Kidney (tissue), 13 donors: ENCODE measurements at regions not wholly inside any gene's neighbourhood (a gene's known extent, or its start where the extent isn't known, plus 50 kb on each side); places are given as distances from the start of the nearest gene placed in this dataset.
A peak's percentile ranks its signal among the peaks of the same experiment; 100 is the strongest.

Experiments used
- DNase-seq, 5 donors: peaks; one replicate each; pipeline ENCODE4 v3.0.0-alpha.2; 2013 to 2020
- FAIRE-seq: peaks from 2 replicates; lab custom pipeline; 2012; peaks lifted over from hg19 to GRCh38; lab: Jason Lieb, UNC
- H3K27ac ChIP-seq, 2 donors: one replicate each; pipeline ENCODE4 v1.7.0; 2013; ENCODE audit warnings: low read depth in 2 of 2, low read length in 2 of 2, inconsistent platforms in 1 of 2
- H3K27me3 ChIP-seq: one replicate; pipeline ENCODE4 v1.7.1; 2013; ENCODE audit warnings: low read length, inconsistent platforms; ENCODE audit not compliant: control insufficient read depth, insufficient read depth
- H3K36me3 ChIP-seq, 3 donors: one replicate each; pipeline versions ENCODE4 v1.7.0 to v1.7.1; 2013; ENCODE audit warnings: low read length in 3 of 3, control low read depth in 1 of 3, inconsistent platforms in 1 of 3; ENCODE audit not compliant: insufficient read depth in 3 of 3, control insufficient read depth in 2 of 3
- H3K4me1 ChIP-seq, 3 donors: one replicate each; pipeline versions ENCODE4 v1.7.0 to v1.7.1; 2013; ENCODE audit warnings: low read length in 3 of 3, inconsistent platforms in 1 of 3, low read depth in 1 of 3; ENCODE audit not compliant: control insufficient read depth in 2 of 3, insufficient read depth in 2 of 3
- H3K4me3 ChIP-seq, 3 donors: one replicate each; pipeline versions ENCODE4 v1.7.0 to v1.8.1; 2013; ENCODE audit warnings: low read length in 3 of 3, control low read depth in 1 of 3, inconsistent platforms in 1 of 3
- H3K9ac ChIP-seq, 3 donors: one replicate each; pipeline versions ENCODE4 v1.7.0 to v1.7.1; 2013; ENCODE audit warnings: low read length in 3 of 3, control low read depth in 1 of 3, inconsistent platforms in 1 of 3
- H3K9me3 ChIP-seq, 3 donors: one replicate each; pipeline versions ENCODE4 v1.7.0 to v1.7.1; 2013; ENCODE audit warnings: low read length in 3 of 3, control low read depth in 1 of 3, inconsistent platforms in 1 of 3; ENCODE audit not compliant: control insufficient read depth in 2 of 3, insufficient read depth in 1 of 3
- CTCF ChIP-seq: IDR thresholded peaks from 3 replicates; pipeline ENCODE4 v1.5.1; 2012; ENCODE audit warnings: mild to moderate bottlenecking, moderate library complexity, borderline replicate concordance; ENCODE audit not compliant: insufficient read depth; ENCODE audit errors: extremely low read depth
- intact Hi-C: fragments of 100-400 bp; cut with DNase I; formaldehyde crosslinking; loops from one replicate; pipeline ENCODE4 v1.11.1; 2022
- donor health status: control.
- donor health status: control.
- donor health status: control.
- donor health status: control.
- donor health status: control.
- donor health status: DM: yes; HTN: yes; CAD: no.
- donor health status: Normal renal cell carcinoma (clear cell type).

- no peaks in the 10 kb centered on the region for H3K27me3 ChIP-seq
- DNase-seq (no peak), FAIRE-seq (no peak)
- no peak for TF ChIP-seq CTCF
- H3K36me3 ChIP-seq = no peaks in the 10 kb centered on the region
- intact Hi-C loops = no loop called here
- H3K27ac ChIP-seq = no peak overlapping the region
- H3K4me3 ChIP-seq = no peak overlapping the region
- peaks cover 0 to 7% (median 4%) of the 10 kb centered on the region in 3 donors for H3K4me1 ChIP-seq
- no peaks in the 10 kb centered on the region for H3K9me3 ChIP-seq
- H3K9ac ChIP-seq = no peak overlapping the region
Measured at GRCh38 chr18:61643884-61644647, 248.7 kb downstream of the RNF152 start.

- Histone ChIP-seq H3K9me3 (no peaks in the 10 kb centered on the region), H3K27me3 (no peaks in the 10 kb centered on the region), H3K36me3 (no peaks in the 10 kb centered on the region), H3K9ac (no peak overlapping the region), H3K4me1 (peaks cover 0 to 31% (median 25%) of the 10 kb centered on the region in 3 donors), H3K27ac (peak overlapping the region in 1 of 2 donors; percentile 29), H3K4me3 (no peak overlapping the region)
- DNase-seq (no peak), FAIRE-seq (no peak)
- intact Hi-C loops = loop anchor here (10.0 kb wide), 1 partner anchor 245 kb away; no protein-coding TSS in a partner anchor
- TF ChIP-seq CTCF = no peak
Measured at GRCh38 chr18:61639886-61640285, 252.9 kb downstream of the RNF152 start.

- H3K27me3 ChIP-seq = no peaks in the 10 kb centered on the region
- H3K9me3 ChIP-seq = no peaks in the 10 kb centered on the region
- no peak overlapping the region for H3K4me3 ChIP-seq
- H3K9ac ChIP-seq = peak overlapping the region in 1 of 3 donors; percentile 38
- no peaks in the 10 kb centered on the region for H3K36me3 ChIP-seq
- DNase-seq = peak in 1 of 5 donors; percentile 18
- no peak for FAIRE-seq
- peaks cover 0 to 36% (median 25%) of the 10 kb centered on the region in 3 donors for H3K4me1 ChIP-seq
- intact Hi-C loops = loop anchor here (10.0 kb wide), 1 partner anchor 247 kb away; no protein-coding TSS in a partner anchor
- TF ChIP-seq CTCF = no peak
- H3K27ac ChIP-seq = peak overlapping the region; percentile 83 to 84
Measured at GRCh38 chr18:61637905-61638595, 254.8 kb downstream of the RNF152 start.
